HK-2 (cell line): ENCODE measurements at regions not wholly inside any gene's neighbourhood (a gene's known extent, or its start where the extent isn't known, plus 50 kb on each side); places are given as distances from the start of the nearest gene placed in this dataset.
"Not testable (repeated sequence)": the region's sequence is repeated elsewhere in the genome, so short reads cannot be mapped to it uniquely, and the experiment has no call there.

ENCODE experiments used
- DNase-seq: peaks from one replicate; pipeline ENCODE4 v3.0.0-alpha.2; 2018; ENCODE audit not compliant: unreplicated experiment

GRCh38 chr12:28060871-28061270 is 88.3 kb upstream of the PTHLH start:
- DNase-seq, result no peak

GRCh38 chr12:28063355-28063880 is 90.9 kb upstream of the PTHLH start:
- no peak for DNase-seq

GRCh38 chr12:28065374-28065773 is 92.8 kb upstream of the PTHLH start:
- no peak for DNase-seq

GRCh38 chr12:28065889-28066630 is 93.5 kb upstream of the PTHLH start:
- no peak for DNase-seq

- DNase-seq, result no peak
These were observed 94.3 kb upstream of the PTHLH start for GRCh38 chr12:28066879-28067278.

- no peak for DNase-seq
These were observed 95.9 kb upstream of the PTHLH start for GRCh38 chr12:28068467-28068866.

- no peak for DNase-seq
These were observed 107.0 kb upstream of the PTHLH start for GRCh38 chr12:28079539-28079938.

GRCh38 chr12:28082096-28082495 is 108.2 kb upstream of the CCDC91 start:
- no peak for DNase-seq

GRCh38 chr12:28083840-28084678 is 106.2 kb upstream of the CCDC91 start:
- no peak for DNase-seq

GRCh38 chr12:28086521-28087155 is 103.6 kb upstream of the CCDC91 start:
- no peak for DNase-seq

GRCh38 chr12:28088566-28089272 is 101.5 kb upstream of the CCDC91 start:
- no peak for DNase-seq

GRCh38 chr12:28089338-28089737 is 100.9 kb upstream of the CCDC91 start:
- DNase-seq, result no peak

- no peak for DNase-seq
These were observed 99.4 kb upstream of the CCDC91 start for GRCh38 chr12:28090835-28091234.

GRCh38 chr12:28092396-28092795 is 97.9 kb upstream of the CCDC91 start:
- no peak for DNase-seq

GRCh38 chr12:28096649-28097048 is 93.6 kb upstream of the CCDC91 start:
- no peak for DNase-seq

- no peak for DNase-seq
These were observed 93.0 kb upstream of the CCDC91 start for GRCh38 chr12:28097221-28097620.

- DNase-seq, result not testable (repeated sequence)
These were observed 91.0 kb upstream of the CCDC91 start for GRCh38 chr12:28099245-28099644.

GRCh38 chr12:28099871-28100270 is 90.4 kb upstream of the CCDC91 start:
- no peak for DNase-seq

- DNase-seq, result no peak
These were observed 89.5 kb upstream of the CCDC91 start for GRCh38 chr12:28100717-28101116.

GRCh38 chr12:28104316-28104715 is 85.9 kb upstream of the CCDC91 start:
- no peak for DNase-seq

- no peak for DNase-seq
These were observed 85.1 kb upstream of the CCDC91 start for GRCh38 chr12:28104903-28105864.
